Endothelial cell of umbilical vein (primary cell): ENCODE measurements at regions not wholly inside any gene's neighbourhood (a gene's known extent, or its start where the extent isn't known, plus 50 kb on each side); places are given as distances from the start of the nearest gene placed in this dataset.

Source experiments
- BruUV-seq: library from RNA; stranded (reverse); fragments of 400-500 nt; replicated peaks from 2 replicates; lab custom pipeline; 2021; lab: Mats Ljungman, UMichigan
- CTCF ChIA-PET: fragments of 300-600, 350-600 bp; sonication (Branson Sonifier 250); formaldehyde crosslinking; loops from one replicate; lab custom pipeline; 2021; ENCODE audit warnings: antibody characterized with exemption, inconsistent platforms; lab: Charles Lee
- POLR2A ChIA-PET: fragments of 300-600, 350-600 bp; sonication (Branson Sonifier 250); formaldehyde crosslinking; loops from one replicate; lab custom pipeline; 2021; ENCODE audit warnings: antibody characterized with exemption, inconsistent platforms; lab: Charles Lee
- DNase-seq: peaks from one replicate; pipeline ENCODE4 v3.0.0-alpha.2; 2011; ENCODE audit warnings: low read depth, low spot score
- FAIRE-seq: peaks from 2 replicates; lab custom pipeline; 2011; peaks lifted over from hg19 to GRCh38; lab: Jason Lieb, UNC
- H2AFZ ChIP-seq: 2 replicates; pipeline ENCODE4 v1.6.0; 2012; ENCODE audit warnings: low read depth, low read length, control low read depth, inconsistent platforms
- H3K27ac ChIP-seq: 2 replicates; pipeline ENCODE4 v1.5.1; 2011; ENCODE audit warnings: low read depth, mild to moderate bottlenecking, control low read depth, low read length, moderate library complexity; ENCODE audit not compliant: insufficient read depth
- H3K27me3 ChIP-seq, 2 experiments: 2 replicates each; pipeline versions ENCODE4 v1.6.0 to v1.6.1; 2011; ENCODE audit warnings: low read length in 2 of 2, mixed read lengths in 1 of 2; ENCODE audit not compliant: control insufficient read depth in 2 of 2, insufficient read depth in 2 of 2
- H3K36me3 ChIP-seq, 2 experiments: 2 replicates in 1 of 2; 3 replicates in 1 of 2; pipeline ENCODE4 v1.5.1; 2011; ENCODE audit warnings: low read length in 2 of 2, mild to moderate bottlenecking in 1 of 2, moderate library complexity in 1 of 2; ENCODE audit not compliant: control insufficient read depth in 2 of 2, insufficient read depth in 2 of 2; ENCODE audit errors: extremely low read depth in 1 of 2
- H3K4me1 ChIP-seq: 3 replicates; pipeline ENCODE4 v1.5.1; 2011; ENCODE audit warnings: mild to moderate bottlenecking, low read length; ENCODE audit not compliant: control insufficient read depth, insufficient read depth; ENCODE audit errors: extremely low read depth
- H3K4me2 ChIP-seq: 2 replicates; pipeline ENCODE4 v1.6.1; 2011; ENCODE audit warnings: low read length, control low read depth, mixed read lengths; ENCODE audit not compliant: insufficient read depth
- H3K4me3 ChIP-seq, 3 experiments: fragments of 200-600 bp in 1 of 3; sonication (generic), shearing (Covaris generic) in 1 of 3; replicated peaks in 1 of 3; 2 replicates each; pipeline ENCODE4 v1.5.1; 2011 to 2016; ENCODE audit warnings: control low read depth in 3 of 3, low read length in 3 of 3, mild to moderate bottlenecking in 2 of 3, inconsistent platforms in 1 of 3, low read depth in 1 of 3, moderate library complexity in 1 of 3; ENCODE audit not compliant: insufficient read depth in 1 of 3
- H3K79me2 ChIP-seq: 2 replicates; pipeline ENCODE4 v1.6.0; 2012; ENCODE audit warnings: low read length, inconsistent platforms; ENCODE audit not compliant: control insufficient read depth, insufficient read depth
- H3K9ac ChIP-seq: replicated peaks from 2 replicates; pipeline ENCODE3; 2011; ENCODE audit warnings: low read length, control low read depth; ENCODE audit not compliant: insufficient read depth; ENCODE audit errors: extremely low read depth
- H3K9me1 ChIP-seq: replicated peaks from 3 replicates; pipeline ENCODE4 v1.6.0; 2011; ENCODE audit warnings: mild to moderate bottlenecking, low read length; ENCODE audit not compliant: control insufficient read depth, insufficient read depth; ENCODE audit errors: extremely low read depth
- H3K9me3 ChIP-seq: replicated peaks from 2 replicates; pipeline ENCODE4 v1.5.1; 2012; ENCODE audit warnings: low read length, inconsistent platforms; ENCODE audit not compliant: control insufficient read depth, insufficient read depth
- H4K20me1 ChIP-seq: replicated peaks from 2 replicates; pipeline ENCODE3; 2011; ENCODE audit warnings: mild to moderate bottlenecking, low read length; ENCODE audit not compliant: control insufficient read depth, insufficient read depth; ENCODE audit errors: extremely low read depth
- CTCF ChIP-seq, 2 donors: IDR thresholded peaks; 1 replicate in 1 of 2; 2 replicates in 1 of 2; pipeline ENCODE4 v1.5.1; 2011; ENCODE audit warnings: low read length in 2 of 2, mild to moderate bottlenecking in 2 of 2, moderate library complexity in 2 of 2, control low read depth in 1 of 2, inconsistent platforms in 1 of 2, low read depth in 1 of 2; ENCODE audit not compliant: insufficient read depth in 1 of 2; ENCODE audit errors: extremely low read depth in 1 of 2
- EZH2 ChIP-seq: IDR thresholded peaks from 2 replicates; pipeline ENCODE4 v1.6.1; 2012; ENCODE audit warnings: borderline replicate concordance, low read depth, mild to moderate bottlenecking, moderate library complexity, low read length, inconsistent platforms; ENCODE audit not compliant: severe bottlenecking
- FOS ChIP-seq: IDR thresholded peaks from 2 replicates; pipeline ENCODE4 v1.6.1; 2011; ENCODE audit warnings: mild to moderate bottlenecking, low read length, moderate library complexity, borderline replicate concordance; ENCODE audit not compliant: insufficient read depth
- GATA2 ChIP-seq: IDR thresholded peaks from 2 replicates; pipeline ENCODE4 v1.7.0; 2011; ENCODE audit warnings: low read depth, mild to moderate bottlenecking, moderate library complexity, mixed read lengths, low read length; ENCODE audit not compliant: insufficient read length, insufficient read depth
- JUN ChIP-seq: IDR thresholded peaks from 2 replicates; pipeline ENCODE4 v1.6.1; 2011; ENCODE audit warnings: borderline replicate concordance, low read depth; ENCODE audit not compliant: insufficient read length, insufficient read depth
- MAX ChIP-seq: IDR thresholded peaks from 2 replicates; pipeline ENCODE4 v1.6.1; 2011; ENCODE audit not compliant: insufficient read depth, insufficient read length
- MYC ChIP-seq: IDR thresholded peaks from one replicate; pipeline ENCODE4 v1.6.1; 2011; ENCODE audit warnings: mild to moderate bottlenecking, low read depth, low read length
- POLR2A ChIP-seq: IDR thresholded peaks from 2 replicates; pipeline ENCODE4 v1.6.1; 2012; ENCODE audit warnings: low read depth, mild to moderate bottlenecking, control low read depth, low read length
- POLR2AphosphoS5 ChIP-seq: IDR thresholded peaks from 2 replicates; pipeline ENCODE4 v1.6.1; 2012; ENCODE audit warnings: low read depth, mild to moderate bottlenecking, control low read depth, low read length, moderate library complexity; ENCODE audit not compliant: insufficient read depth
- dilution Hi-C: fragments of 300-500 bp; cut with MboI; formaldehyde crosslinking; loops from one replicate; pipeline ENCODE4 v1.15.0; 2019; ENCODE audit warnings: low sequenced_read_pairs; ENCODE audit not compliant: extremely low pct_ligation_motif_present
- intact Hi-C: fragments of 100-400 bp; cut with micrococcal nuclease; formaldehyde crosslinking; loops from one replicate; pipeline ENCODE4 v1.10.0; 2022

- intact Hi-C loops = no loop called here
- no TSS peak for BruUV-seq
- H3K4me1 ChIP-seq = peaks cover 13% of the 10 kb centered on the region
These were observed 169.0 kb upstream of the TSC22D2 start for GRCh38 chr3:150238995-150239619.

GRCh38 chr3:150238048-150238802 lies 169.9 kb upstream of the TSC22D2 start:
- no peaks in the 10 kb centered on the region for H3K27me3 ChIP-seq
- no peak overlapping the region for H3K4me3 ChIP-seq
- H2AFZ ChIP-seq = no peak overlapping the region
- H4K20me1 ChIP-seq = no peaks in the 10 kb centered on the region
- no peak overlapping the region for H3K4me2 ChIP-seq
- no peaks in the 10 kb centered on the region for H3K9me3 ChIP-seq
- H3K79me2 ChIP-seq = no peaks in the 10 kb centered on the region
- POLR2A ChIA-PET = no interaction called here
- no peaks in the 10 kb centered on the region for H3K36me3 ChIP-seq
- peaks cover 22% of the 10 kb centered on the region for H3K4me1 ChIP-seq
- H3K9me1 ChIP-seq = no peaks in the 10 kb centered on the region
- intact Hi-C loops = no loop called here
- CTCF ChIA-PET = interaction anchor here (1.0 to 1.6 kb wide), 5 partner anchors 10 to 34 kb away, joined by 3 to 6 read pairs (median 4); no protein-coding TSS in a partner anchor
- FAIRE-seq (no peak), DNase-seq (no peak)
- TF ChIP-seq POLR2A (no peak), MYC (no peak), POLR2AphosphoS5 (no peak), CTCF (IDR thresholded peaks at IDR 0.05; ENCODE audit: extremely low read depth in 1 of 2, insufficient read depth in 1 of 2, low read depth in 1 of 2, low read length in 2 of 2) (no peak), EZH2 (no peak)
- BruUV-seq = no TSS peak
- no peak overlapping the region for H3K9ac ChIP-seq
- no peak overlapping the region for H3K27ac ChIP-seq
- dilution Hi-C loops = loop anchor here (25.0 kb wide), 1 partner anchor 174 kb away; the partner anchor contains the start of gene TSC22D2

More at GRCh38 chr3:150238995-150239619, 169.0 kb upstream of the TSC22D2 start:
- Histone ChIP-seq H3K9me1 (no peaks in the 10 kb centered on the region), H4K20me1 (no peaks in the 10 kb centered on the region), H3K4me2 (no peak overlapping the region), H3K9ac (no peak overlapping the region), H3K9me3 (no peaks in the 10 kb centered on the region), H2AFZ (no peak overlapping the region), H3K36me3 (no peaks in the 10 kb centered on the region), H3K27ac (no peak overlapping the region), H3K27me3 (no peaks in the 10 kb centered on the region), H3K79me2 (no peaks in the 10 kb centered on the region), H3K4me3 (no peak overlapping the region)
- TF ChIP-seq GATA2 = no peak
- no peak for TF ChIP-seq FOS
- TF ChIP-seq JUN = no peak
- no peak for TF ChIP-seq MAX
- no peak for TF ChIP-seq POLR2AphosphoS5
- no peak for TF ChIP-seq MYC
- no peak for TF ChIP-seq EZH2
- dilution Hi-C loops = loop anchor here (25.0 kb wide), 1 partner anchor 173 kb away; the partner anchor contains the start of gene TSC22D2
- no peak for DNase-seq
- no peak for FAIRE-seq
- POLR2A ChIA-PET = interaction anchor here (1.0 kb wide), 1 partner anchor 11 kb away, joined by 3 read pairs; no protein-coding TSS in a partner anchor
- CTCF ChIA-PET = interaction anchor here (1.1 to 1.6 kb wide), 3 partner anchors 9 to 13 kb away, joined by 4 to 6 read pairs (median 5); no protein-coding TSS in a partner anchor
